MM.1S (cell line): ENCODE measurements at regions not wholly inside any gene's neighbourhood (a gene's known extent, or its start where the extent isn't known, plus 50 kb on each side); places are given as distances from the start of the nearest gene placed in this dataset.

Experiments
- DNase-seq: peaks from one replicate; pipeline ENCODE4 v3.0.0-alpha.2; 2015
- H2AFZ ChIP-seq: fragments of 300-600 bp; sonication (generic); 2 replicates; pipeline ENCODE4 v1.6.0; 2016; ENCODE audit warnings: antibody characterized with exemption, low read length
- H3F3A ChIP-seq: fragments of 300-600 bp; sonication (generic); 2 replicates; pipeline ENCODE4 v1.6.1; 2016; ENCODE audit warnings: mild to moderate bottlenecking, antibody characterized with exemption, low read length, moderate library complexity, mixed read lengths; ENCODE audit not compliant: insufficient read depth
- H3K27ac ChIP-seq: fragments of 300-600 bp; sonication (generic); 2 replicates; pipeline ENCODE4 v1.5.1; 2016; ENCODE audit warnings: mild to moderate bottlenecking, low read length
- H3K27me3 ChIP-seq: fragments of 300-600 bp; sonication (generic); replicated peaks from 2 replicates; pipeline ENCODE4 v1.6.0; 2016; ENCODE audit warnings: low read length; ENCODE audit not compliant: insufficient read depth
- H3K36me3 ChIP-seq: fragments of 300-600 bp; sonication (generic); replicated peaks from 2 replicates; pipeline ENCODE4 v1.6.1; 2016; ENCODE audit warnings: mild to moderate bottlenecking, low read length, mixed read lengths; ENCODE audit not compliant: insufficient read depth
- H3K4me1 ChIP-seq: fragments of 300-600 bp; sonication (generic); 2 replicates; pipeline ENCODE4 v1.6.1; 2016; ENCODE audit warnings: low read length, mixed read lengths
- H3K4me2 ChIP-seq: fragments of 300-600 bp; sonication (generic); 2 replicates; pipeline ENCODE4 v1.6.0; 2016; ENCODE audit warnings: low read depth, low read length
- H3K4me3 ChIP-seq: fragments of 300-600 bp; sonication (generic); 2 replicates; pipeline ENCODE4 v1.5.1; 2016; ENCODE audit warnings: low read length, mixed read lengths
- H3K79me2 ChIP-seq: fragments of 300-600 bp; sonication (generic); 2 replicates; pipeline ENCODE4 v1.6.1; 2016; ENCODE audit warnings: mixed run types, low read length, mixed read lengths
- H3K9ac ChIP-seq: fragments of 300-600 bp; sonication (generic); 2 replicates; pipeline ENCODE4 v1.6.1; 2016; ENCODE audit warnings: low read length, mixed read lengths
- H3K9me2 ChIP-seq: fragments of 300-600 bp; sonication (generic); replicated peaks from 2 replicates; pipeline ENCODE4 v1.6.1; 2016; ENCODE audit warnings: mild to moderate bottlenecking, low read length, mixed read lengths; ENCODE audit not compliant: insufficient read depth
- H3K9me3 ChIP-seq: fragments of 300-600 bp; sonication (generic); replicated peaks from 2 replicates; pipeline ENCODE4 v1.6.1; 2016; ENCODE audit warnings: mild to moderate bottlenecking, low read length, mixed read lengths; ENCODE audit not compliant: insufficient read depth
- H4K20me1 ChIP-seq: fragments of 300-600 bp; sonication (generic); 2 replicates; pipeline ENCODE4 v1.6.1; 2016; ENCODE audit warnings: mild to moderate bottlenecking, low read length, moderate library complexity, mixed read lengths; ENCODE audit not compliant: insufficient read depth
- CTCF ChIP-seq: fragments of 300-600 bp; sonication (generic); IDR thresholded peaks from 2 replicates; pipeline ENCODE4 v1.5.1; 2016; ENCODE audit warnings: antibody characterized with exemption, low read length, mixed read lengths
- EZH2 ChIP-seq: fragments of 300-600 bp; sonication (generic); optimal IDR thresholded peaks from 2 replicates; pipeline ENCODE3; 2017; ENCODE audit warnings: low read depth, mild to moderate bottlenecking, antibody characterized with exemption, low read length, mixed read lengths
- EZH2phosphoT487 ChIP-seq: fragments of 300-600 bp; sonication (generic); IDR thresholded peaks from 2 replicates; pipeline ENCODE4 v1.6.1; 2018; ENCODE audit warnings: antibody characterized with exemption, low read length

GRCh38 chr17:77493238-77493820 is 352.6 kb downstream of the SEC14L1 start:
- H3K4me3 ChIP-seq = no peak overlapping the region
- H3K9me3 ChIP-seq = no peaks in the 10 kb centered on the region
- TF ChIP-seq EZH2 = no peak
- no peak for TF ChIP-seq EZH2phosphoT487
- TF ChIP-seq CTCF = no peak
- no peak overlapping the region for H3K27ac ChIP-seq
- H3K79me2 ChIP-seq = peaks cover 11% of the 10 kb centered on the region
- H3K4me2 ChIP-seq = no peak overlapping the region
- no peaks in the 10 kb centered on the region for H3K36me3 ChIP-seq
- H3K27me3 ChIP-seq = no peaks in the 10 kb centered on the region
- no peaks in the 10 kb centered on the region for H3K9me2 ChIP-seq
- peaks cover 8% of the 10 kb centered on the region; the same call in 1 of the 2 replicates for H3F3A ChIP-seq
- no peak for DNase-seq
- H3K9ac ChIP-seq = no peak overlapping the region
- no peaks in the 10 kb centered on the region for H4K20me1 ChIP-seq
- H2AFZ ChIP-seq = no peak overlapping the region
- peaks cover 6% of the 10 kb centered on the region for H3K4me1 ChIP-seq

GRCh38 chr17:77493901-77494663 is 353.3 kb downstream of the SEC14L1 start:
- no peaks in the 10 kb centered on the region for H4K20me1 ChIP-seq
- TF ChIP-seq EZH2 (no peak), CTCF (no peak), EZH2phosphoT487 (no peak)
- no peak overlapping the region for H3K4me2 ChIP-seq
- peaks cover 8% of the 10 kb centered on the region; the same call in 1 of the 2 replicates for H3F3A ChIP-seq
- no peaks in the 10 kb centered on the region for H3K36me3 ChIP-seq
- no peak overlapping the region for H3K27ac ChIP-seq
- H3K79me2 ChIP-seq = peaks cover 11% of the 10 kb centered on the region
- H3K9me3 ChIP-seq = no peaks in the 10 kb centered on the region
- no peak overlapping the region for H2AFZ ChIP-seq
- no peaks in the 10 kb centered on the region for H3K9me2 ChIP-seq
- DNase-seq = no peak
- H3K27me3 ChIP-seq = no peaks in the 10 kb centered on the region
- H3K9ac ChIP-seq = no peak overlapping the region
- peaks cover 6% of the 10 kb centered on the region for H3K4me1 ChIP-seq
- no peak overlapping the region for H3K4me3 ChIP-seq

- H3K36me3 ChIP-seq = no peaks in the 10 kb centered on the region
- no peak overlapping the region for H3K4me2 ChIP-seq
- peaks cover 6% of the 10 kb centered on the region for H3K4me1 ChIP-seq
Measured at GRCh38 chr17:77494664-77495435, 354.1 kb downstream of the SEC14L1 start.

More at GRCh38 chr17:77494664-77495435, 354.1 kb downstream of the SEC14L1 start:
- Histone ChIP-seq H3K9me3 (no peaks in the 10 kb centered on the region), H3K9me2 (no peaks in the 10 kb centered on the region), H2AFZ (no peak overlapping the region), H3K27ac (no peak overlapping the region), H4K20me1 (no peaks in the 10 kb centered on the region), H3K9ac (no peak overlapping the region), H3K79me2 (peaks cover 11% of the 10 kb centered on the region), H3K27me3 (no peaks in the 10 kb centered on the region), H3F3A (peaks cover 8% of the 10 kb centered on the region; the same call in 1 of the 2 replicates), H3K4me3 (no peak overlapping the region)
- TF ChIP-seq EZH2 (no peak), EZH2phosphoT487 (no peak), CTCF (peak; percentile 97)
- DNase-seq = peak; percentile 57
